MM.1S (cell line): ENCODE measurements at regions not wholly inside any gene's neighbourhood (a gene's known extent, or its start where the extent isn't known, plus 50 kb on each side); places are given as distances from the start of the nearest gene placed in this dataset.
"Not testable (repeated sequence)": the region's sequence is repeated elsewhere in the genome, so short reads cannot be mapped to it uniquely, and the experiment has no call there.

ENCODE experiments used
- DNase-seq: peaks from one replicate; pipeline ENCODE4 v3.0.0-alpha.2; 2015
- H2AFZ ChIP-seq: fragments of 300-600 bp; sonication (generic); 2 replicates; pipeline ENCODE4 v1.6.0; 2016; ENCODE audit warnings: antibody characterized with exemption, low read length
- H3F3A ChIP-seq: fragments of 300-600 bp; sonication (generic); 2 replicates; pipeline ENCODE4 v1.6.1; 2016; ENCODE audit warnings: mild to moderate bottlenecking, antibody characterized with exemption, low read length, moderate library complexity, mixed read lengths; ENCODE audit not compliant: insufficient read depth
- H3K27ac ChIP-seq: fragments of 300-600 bp; sonication (generic); 2 replicates; pipeline ENCODE4 v1.5.1; 2016; ENCODE audit warnings: mild to moderate bottlenecking, low read length
- H3K27me3 ChIP-seq: fragments of 300-600 bp; sonication (generic); replicated peaks from 2 replicates; pipeline ENCODE4 v1.6.0; 2016; ENCODE audit warnings: low read length; ENCODE audit not compliant: insufficient read depth
- H3K36me3 ChIP-seq: fragments of 300-600 bp; sonication (generic); replicated peaks from 2 replicates; pipeline ENCODE4 v1.6.1; 2016; ENCODE audit warnings: mild to moderate bottlenecking, low read length, mixed read lengths; ENCODE audit not compliant: insufficient read depth
- H3K4me1 ChIP-seq: fragments of 300-600 bp; sonication (generic); 2 replicates; pipeline ENCODE4 v1.6.1; 2016; ENCODE audit warnings: low read length, mixed read lengths
- H3K4me2 ChIP-seq: fragments of 300-600 bp; sonication (generic); 2 replicates; pipeline ENCODE4 v1.6.0; 2016; ENCODE audit warnings: low read depth, low read length
- H3K4me3 ChIP-seq: fragments of 300-600 bp; sonication (generic); 2 replicates; pipeline ENCODE4 v1.5.1; 2016; ENCODE audit warnings: low read length, mixed read lengths
- H3K79me2 ChIP-seq: fragments of 300-600 bp; sonication (generic); 2 replicates; pipeline ENCODE4 v1.6.1; 2016; ENCODE audit warnings: mixed run types, low read length, mixed read lengths
- H3K9ac ChIP-seq: fragments of 300-600 bp; sonication (generic); 2 replicates; pipeline ENCODE4 v1.6.1; 2016; ENCODE audit warnings: low read length, mixed read lengths
- H3K9me2 ChIP-seq: fragments of 300-600 bp; sonication (generic); replicated peaks from 2 replicates; pipeline ENCODE4 v1.6.1; 2016; ENCODE audit warnings: mild to moderate bottlenecking, low read length, mixed read lengths; ENCODE audit not compliant: insufficient read depth
- H3K9me3 ChIP-seq: fragments of 300-600 bp; sonication (generic); replicated peaks from 2 replicates; pipeline ENCODE4 v1.6.1; 2016; ENCODE audit warnings: mild to moderate bottlenecking, low read length, mixed read lengths; ENCODE audit not compliant: insufficient read depth
- H4K20me1 ChIP-seq: fragments of 300-600 bp; sonication (generic); 2 replicates; pipeline ENCODE4 v1.6.1; 2016; ENCODE audit warnings: mild to moderate bottlenecking, low read length, moderate library complexity, mixed read lengths; ENCODE audit not compliant: insufficient read depth
- EZH2 ChIP-seq: fragments of 300-600 bp; sonication (generic); optimal IDR thresholded peaks from 2 replicates; pipeline ENCODE3; 2017; ENCODE audit warnings: low read depth, mild to moderate bottlenecking, antibody characterized with exemption, low read length, mixed read lengths
- EZH2phosphoT487 ChIP-seq: fragments of 300-600 bp; sonication (generic); IDR thresholded peaks from 2 replicates; pipeline ENCODE4 v1.6.1; 2018; ENCODE audit warnings: antibody characterized with exemption, low read length
- TF ChIP-seq, protein P1 (sequence below): fragments of 300-600 bp; sonication (generic); IDR thresholded peaks from 2 replicates; pipeline ENCODE4 v1.5.1; 2016; ENCODE audit warnings: antibody characterized with exemption, low read length, mixed read lengths

DNA sequence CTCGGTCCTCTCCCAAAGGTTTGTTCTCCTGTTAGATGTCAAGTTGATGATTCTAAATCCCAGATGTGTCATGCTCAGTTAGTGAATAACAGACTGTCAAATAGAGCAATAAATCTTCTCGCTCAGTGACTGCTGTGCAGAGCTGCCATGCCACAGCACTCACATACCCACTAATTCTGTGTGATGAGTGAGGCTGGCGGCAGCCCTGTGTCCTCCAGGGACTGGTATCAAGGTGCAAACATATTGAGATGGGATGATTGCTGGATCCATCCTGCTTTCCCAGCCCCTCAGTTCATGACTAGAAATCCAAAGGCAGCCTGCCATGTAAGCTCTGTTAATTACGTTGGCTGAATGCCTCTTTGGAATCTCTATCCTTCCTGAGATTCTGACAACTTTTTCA is 103.9 kb downstream of the OLIG3 start:
- no peak overlapping the region for H3K4me3 ChIP-seq
- H3K27me3 ChIP-seq, result no peaks in the 10 kb centered on the region
- H3K4me1 ChIP-seq, result peaks cover 26% of the 10 kb centered on the region
- no peak overlapping the region for H3K4me2 ChIP-seq
- H3K9me2 ChIP-seq, result no peaks in the 10 kb centered on the region
- DNase-seq, result no peak
- H3K79me2 ChIP-seq, result no peaks in the 10 kb centered on the region
- H3K27ac ChIP-seq, result peak overlapping the region; percentile 79; the same call in 1 of the 2 replicates
- H3K9ac ChIP-seq, result no peak overlapping the region
- no peaks in the 10 kb centered on the region for H3K36me3 ChIP-seq
- no peaks in the 10 kb centered on the region for H3K9me3 ChIP-seq
- TF ChIP-seq, protein P1, sequence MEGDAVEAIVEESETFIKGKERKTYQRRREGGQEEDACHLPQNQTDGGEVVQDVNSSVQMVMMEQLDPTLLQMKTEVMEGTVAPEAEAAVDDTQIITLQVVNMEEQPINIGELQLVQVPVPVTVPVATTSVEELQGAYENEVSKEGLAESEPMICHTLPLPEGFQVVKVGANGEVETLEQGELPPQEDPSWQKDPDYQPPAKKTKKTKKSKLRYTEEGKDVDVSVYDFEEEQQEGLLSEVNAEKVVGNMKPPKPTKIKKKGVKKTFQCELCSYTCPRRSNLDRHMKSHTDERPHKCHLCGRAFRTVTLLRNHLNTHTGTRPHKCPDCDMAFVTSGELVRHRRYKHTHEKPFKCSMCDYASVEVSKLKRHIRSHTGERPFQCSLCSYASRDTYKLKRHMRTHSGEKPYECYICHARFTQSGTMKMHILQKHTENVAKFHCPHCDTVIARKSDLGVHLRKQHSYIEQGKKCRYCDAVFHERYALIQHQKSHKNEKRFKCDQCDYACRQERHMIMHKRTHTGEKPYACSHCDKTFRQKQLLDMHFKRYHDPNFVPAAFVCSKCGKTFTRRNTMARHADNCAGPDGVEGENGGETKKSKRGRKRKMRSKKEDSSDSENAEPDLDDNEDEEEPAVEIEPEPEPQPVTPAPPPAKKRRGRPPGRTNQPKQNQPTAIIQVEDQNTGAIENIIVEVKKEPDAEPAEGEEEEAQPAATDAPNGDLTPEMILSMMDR, result no peak
- TF ChIP-seq EZH2phosphoT487 (no peak), EZH2 (no peak)
- H3F3A ChIP-seq, result peaks cover 16% of the 10 kb centered on the region
- no peak overlapping the region; the same call in 1 of the 2 replicates for H2AFZ ChIP-seq
- H4K20me1 ChIP-seq, result no peaks in the 10 kb centered on the region

DNA sequence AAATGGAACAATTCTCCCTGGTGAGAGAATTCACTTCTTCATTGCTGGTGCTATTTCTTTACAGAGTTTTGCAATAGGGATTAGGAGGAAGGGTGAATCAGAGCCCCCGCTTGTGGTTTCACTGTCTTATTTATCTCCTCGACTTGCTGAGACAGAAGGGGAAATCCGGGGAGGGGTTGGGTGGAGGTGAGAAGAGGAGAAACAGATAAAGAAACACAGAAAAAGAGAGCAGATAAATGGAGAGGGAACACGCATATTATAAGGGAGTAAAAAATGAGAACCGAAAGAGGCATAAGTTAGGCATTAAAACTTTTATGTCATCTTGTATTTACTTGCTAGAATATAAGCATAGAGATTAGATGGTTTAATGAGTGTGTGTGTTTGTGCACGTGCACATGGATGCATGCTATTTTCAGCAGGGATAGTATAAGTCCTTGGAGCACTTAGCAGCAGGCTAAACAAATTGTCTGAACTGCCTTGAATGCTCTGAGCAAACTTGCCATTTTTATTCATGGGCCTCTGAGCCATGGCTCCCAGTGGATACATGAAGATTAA is 105.0 kb downstream of the OLIG3 start:
- TF ChIP-seq EZH2 (no peak), EZH2phosphoT487 (no peak)
- TF ChIP-seq, protein P1, result no peak
- H3K9me3 ChIP-seq, result no peaks in the 10 kb centered on the region
- peak overlapping the region; percentile 35; the same call in 1 of the 2 replicates for H3K9ac ChIP-seq
- peak overlapping the region; percentile 52 for H3K4me2 ChIP-seq
- H3K27me3 ChIP-seq, result no peaks in the 10 kb centered on the region
- no peaks in the 10 kb centered on the region for H3K36me3 ChIP-seq
- 0 out of 2 replicates have a peak overlapping the region, but pooled peaks have one; percentile 4 for H3K4me3 ChIP-seq
- no peaks in the 10 kb centered on the region for H3K79me2 ChIP-seq
- peak; percentile 82 for DNase-seq
- H3K9me2 ChIP-seq, result no peaks in the 10 kb centered on the region
- H4K20me1 ChIP-seq, result no peaks in the 10 kb centered on the region
- H3K4me1 ChIP-seq, result peaks cover 31% of the 10 kb centered on the region
- H2AFZ ChIP-seq, result peak overlapping the region; percentile 26
- H3F3A ChIP-seq, result peaks cover 16% of the 10 kb centered on the region
- H3K27ac ChIP-seq, result peak overlapping the region; percentile 79

DNA sequence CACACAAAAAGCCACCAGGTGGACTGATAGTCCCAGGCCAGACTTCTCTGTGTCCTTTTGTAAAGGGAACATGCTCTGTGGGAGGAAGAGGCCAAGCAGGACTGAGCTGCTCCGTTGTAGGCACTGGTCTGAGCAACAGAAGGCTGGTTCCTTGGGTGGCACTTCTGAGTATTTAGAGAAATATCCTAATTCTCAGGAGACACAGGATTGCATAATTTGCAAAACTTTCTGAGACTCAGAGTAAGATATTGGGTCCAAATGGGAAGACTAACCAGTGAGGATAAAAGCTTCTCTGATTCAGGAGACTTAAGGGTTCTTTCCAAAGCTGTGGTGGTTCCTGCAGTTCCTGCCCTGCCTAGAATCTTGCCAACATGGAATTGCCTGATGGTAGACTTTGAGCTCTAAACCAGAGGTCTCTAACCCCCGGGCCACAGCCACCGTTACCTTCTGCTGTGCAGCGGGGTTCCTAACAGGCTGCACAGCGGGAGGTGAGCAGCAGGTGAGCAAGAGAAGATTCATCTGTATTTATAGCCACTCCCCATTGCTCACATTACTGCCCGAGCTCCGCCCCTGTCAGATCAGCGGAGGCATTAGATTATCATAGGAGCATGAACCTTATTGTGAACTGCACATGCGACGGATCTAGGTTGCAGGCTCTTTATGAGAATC is 107.0 kb downstream of the OLIG3 start:
- Histone ChIP-seq H3K4me2 (no peak overlapping the region), H3K9me3 (no peaks in the 10 kb centered on the region), H3K27ac (no peak overlapping the region), H3K27me3 (no peaks in the 10 kb centered on the region), H3K9me2 (no peaks in the 10 kb centered on the region), H3K4me1 (peaks cover 31% of the 10 kb centered on the region), H4K20me1 (no peaks in the 10 kb centered on the region), H3K4me3 (no peak overlapping the region), H2AFZ (no peak overlapping the region), H3K79me2 (no peaks in the 10 kb centered on the region), H3F3A (peaks cover 16% of the 10 kb centered on the region), H3K9ac (no peak overlapping the region), H3K36me3 (no peaks in the 10 kb centered on the region)
- no peak for TF ChIP-seq EZH2
- TF ChIP-seq, protein P1, result no peak
- no peak for TF ChIP-seq EZH2phosphoT487
- DNase-seq, result no peak

DNA sequence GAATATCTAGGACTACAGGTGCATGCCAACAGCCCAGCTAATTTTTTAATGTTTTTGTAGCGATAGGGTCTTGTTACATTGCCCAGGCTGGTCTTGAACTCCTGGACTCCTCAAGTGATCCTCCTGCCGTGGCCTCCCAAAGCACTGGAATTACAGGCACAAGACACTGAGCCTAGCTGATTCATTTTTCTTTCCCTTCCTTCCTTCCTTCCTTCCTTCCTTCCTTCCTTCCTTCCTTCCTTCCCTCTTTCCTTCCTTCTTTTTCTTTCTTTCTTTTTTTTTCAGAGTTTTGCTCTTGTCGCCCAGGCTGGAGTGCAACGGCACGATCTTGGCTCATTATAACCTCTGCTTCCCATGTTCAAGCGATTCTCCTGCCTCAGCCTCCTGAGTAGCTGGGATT is 110.9 kb downstream of the OLIG3 start:
- not testable (repeated sequence) for H3K9me3 ChIP-seq, H3K27me3 ChIP-seq, H2AFZ ChIP-seq, DNase-seq, H3K79me2 ChIP-seq, H3K27ac ChIP-seq, H3K36me3 ChIP-seq, H3K4me2 ChIP-seq, H3F3A ChIP-seq, H3K4me1 ChIP-seq, H3K9ac ChIP-seq, H3K9me2 ChIP-seq, H3K4me3 ChIP-seq, H4K20me1 ChIP-seq
